ENCODE measurements at regions not wholly inside any gene's neighbourhood (a gene's known extent, or its start where the extent isn't known, plus 50 kb on each side); places are given as distances from the start of the nearest gene placed in this dataset.

GRCh38 chr2:129771418-129772189 lies 207.9 kb upstream of the RAB6C start:
- TF ChIP-seq CTCF (IDR thresholded peaks at IDR 0.05) (no peak), POLR2A (IDR thresholded peaks at IDR 0.05) (no peak)

All from thyroid gland (tissue), 4 donors.